Head of caudate nucleus (tissue), 42 donors: ENCODE measurements at regions not wholly inside any gene's neighbourhood (a gene's known extent, or its start where the extent isn't known, plus 50 kb on each side); places are given as distances from the start of the nearest gene placed in this dataset.

ENCODE experiments used
- DNase-seq, 42 donors: peaks; one replicate each; pipeline versions ENCODE4 v3.0.0 to v3.0.0-alpha.2; 2020 to 2021; ENCODE audit warnings: mixed read lengths in 7 of 42
- intact Hi-C: fragments of 100-400 bp; cut with DNase I; formaldehyde crosslinking; loops from one replicate; pipeline ENCODE4 v1.15.0; 2022

- no peak for DNase-seq
- intact Hi-C loops = no loop called here
Measured at GRCh38 chr3:16800361-16800760, 84.4 kb upstream of the PLCL2 start.

DNA sequence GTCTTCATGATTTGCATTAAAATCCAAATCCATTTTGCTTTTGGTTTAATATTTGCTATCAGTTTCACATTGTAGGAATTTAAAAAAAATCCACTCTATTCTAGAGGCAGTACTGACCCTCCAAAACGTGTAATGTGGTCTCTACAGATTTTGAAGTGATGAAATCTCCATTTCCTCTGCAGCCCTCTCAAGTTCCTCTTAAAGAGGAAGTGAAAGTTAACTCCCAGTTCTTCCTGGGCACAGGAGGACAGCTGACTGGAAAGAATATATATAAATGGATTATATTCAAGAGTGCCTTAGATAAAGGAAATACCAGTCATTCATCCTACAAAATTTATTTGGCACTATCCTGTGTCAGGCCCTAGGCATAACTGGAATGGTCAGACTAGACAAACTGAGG, 83.5 kb upstream of the PLCL2 start:
- DNase-seq = no peak
- intact Hi-C loops = no loop called here

DNA sequence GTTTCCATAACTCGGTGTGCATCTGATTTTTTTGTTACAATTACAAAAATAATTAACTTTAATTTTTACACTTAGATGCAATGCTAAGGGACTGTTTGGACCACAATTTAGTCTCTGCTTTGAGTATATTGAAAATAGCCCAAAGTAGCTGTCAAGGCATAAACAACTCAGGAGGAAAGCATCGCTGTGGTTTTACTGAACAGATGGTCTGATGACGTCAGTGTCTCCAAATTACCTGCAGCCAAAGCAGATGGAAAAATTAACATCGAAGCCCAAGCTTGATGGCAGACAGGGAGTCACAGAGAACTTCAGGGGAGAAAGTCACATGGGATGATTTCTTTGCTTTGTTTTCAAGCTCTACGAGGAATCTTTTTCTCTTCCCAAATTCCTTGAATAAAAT, 83.1 kb upstream of the PLCL2 start:
- intact Hi-C loops = no loop called here
- no peak for DNase-seq

- DNase-seq = no peak
- intact Hi-C loops = no loop called here
Measured at GRCh38 chr3:16802389-16802788, 82.4 kb upstream of the PLCL2 start.

DNA sequence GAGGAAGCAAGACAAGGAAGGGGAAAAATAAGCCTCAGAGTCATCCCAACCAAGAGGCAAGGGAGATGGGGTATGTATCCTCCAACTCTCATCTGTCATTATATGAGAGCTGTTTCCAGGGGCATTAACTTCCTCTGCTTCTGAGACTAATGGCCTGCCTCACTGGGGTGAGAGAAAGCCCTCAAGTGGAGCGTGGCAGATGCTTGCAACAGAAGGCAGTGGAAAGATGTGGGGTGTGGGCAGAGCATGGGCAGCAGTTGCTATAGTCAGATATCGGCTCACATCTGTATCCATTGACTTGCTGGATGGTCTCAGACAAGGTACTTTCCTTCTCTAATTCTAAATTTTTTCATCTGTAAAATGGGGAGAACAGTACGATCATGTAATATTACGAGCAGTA, 81.7 kb upstream of the PLCL2 start:
- no peak for DNase-seq
- intact Hi-C loops = no loop called here

DNA sequence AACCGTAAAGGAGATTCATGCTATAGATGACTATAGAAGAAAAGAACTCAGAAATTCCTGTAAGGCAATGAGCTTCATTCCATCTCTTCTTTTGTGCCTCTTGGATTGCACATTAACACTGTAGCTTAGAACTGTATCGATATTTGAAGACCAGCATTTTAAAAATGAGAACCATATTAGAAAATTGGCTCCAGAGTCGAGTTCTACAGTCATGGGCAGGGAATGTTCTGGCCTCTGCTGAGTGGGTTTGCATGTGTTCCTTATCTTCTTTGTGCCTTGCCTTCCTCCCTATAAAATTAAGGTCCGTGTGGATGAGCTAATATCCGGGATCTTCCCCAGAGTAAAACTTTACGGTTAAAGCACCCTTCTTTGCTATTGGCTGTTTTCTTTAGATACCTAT, 77.4 kb upstream of the PLCL2 start:
- intact Hi-C loops = no loop called here
- DNase-seq = no peak

- intact Hi-C loops = no loop called here
- DNase-seq = no peak
Measured at GRCh38 chr3:16808393-16809107, 76.2 kb upstream of the PLCL2 start.

DNA sequence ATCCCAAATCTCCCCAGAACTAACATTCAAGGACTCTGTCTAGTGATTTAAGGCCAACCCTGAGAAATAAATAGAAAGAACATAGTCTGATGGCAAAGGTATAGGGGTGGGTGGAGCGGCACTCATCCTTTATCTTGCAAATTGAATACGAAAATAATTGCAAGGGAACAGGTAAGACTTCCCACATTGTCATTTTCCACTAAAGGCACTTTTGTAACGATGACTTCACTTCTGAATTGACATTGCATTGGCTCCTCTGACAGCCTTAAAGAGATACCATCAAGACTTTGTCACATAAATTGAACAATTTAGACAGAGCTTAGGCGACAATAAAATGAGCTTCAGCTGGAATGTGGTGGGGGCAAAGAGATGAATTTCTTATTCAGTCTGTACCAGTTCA, 75.3 kb upstream of the PLCL2 start:
- intact Hi-C loops = no loop called here
- DNase-seq = peak in 13 of 42 donors; percentile 27 to 72 (median 40)

DNA sequence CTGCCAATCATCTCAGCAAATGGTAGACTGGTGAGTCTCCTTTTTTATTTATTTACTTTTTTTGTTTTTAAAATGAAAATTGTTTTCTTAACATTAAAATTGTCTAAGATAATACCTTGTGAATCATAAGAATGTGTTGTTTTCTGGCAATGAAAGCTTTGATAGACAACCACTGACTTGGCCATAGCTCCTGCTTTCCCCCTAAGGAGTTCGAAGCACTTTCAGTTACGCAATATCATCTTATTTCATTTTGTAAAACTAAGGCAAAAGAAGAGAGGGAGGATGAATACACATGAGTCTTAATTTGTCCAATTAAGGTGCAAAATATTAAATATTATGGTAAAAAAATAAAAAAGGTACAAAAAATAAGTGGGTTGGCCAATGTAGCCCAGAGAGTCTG, 74.8 kb upstream of the PLCL2 start:
- DNase-seq = no peak
- intact Hi-C loops = no loop called here

GRCh38 chr3:16810593-16811367, 74.0 kb upstream of the PLCL2 start:
- DNase-seq = no peak
- intact Hi-C loops = no loop called here

DNA sequence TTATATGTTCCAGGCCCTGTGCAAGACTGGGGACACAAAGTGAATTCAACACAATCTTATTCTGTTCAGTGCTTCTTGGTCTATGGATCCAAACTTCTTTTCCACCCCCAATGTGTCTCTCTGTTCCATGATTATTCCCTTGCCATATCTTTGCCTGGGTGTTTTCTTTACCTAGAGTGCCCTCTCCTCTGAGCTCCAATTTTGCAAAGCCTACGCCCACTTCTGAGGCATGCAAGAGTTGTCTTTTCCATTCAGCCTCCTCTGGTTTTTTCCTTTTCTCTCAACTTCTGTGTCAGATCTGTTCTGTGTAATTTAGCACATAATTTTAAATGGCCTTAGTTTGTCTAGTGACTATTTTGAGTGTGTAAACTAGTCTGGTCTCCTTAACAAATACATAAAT, 72.8 kb upstream of the PLCL2 start:
- peak in 7 of 42 donors; percentile 21 to 57 (median 40) for DNase-seq
- intact Hi-C loops = no loop called here

- DNase-seq = no peak
- intact Hi-C loops = no loop called here
Measured at GRCh38 chr3:16813336-16813735, 71.4 kb upstream of the PLCL2 start.

GRCh38 chr3:16816048-16816780, 68.5 kb upstream of the PLCL2 start:
- DNase-seq = no peak

GRCh38 chr3:16817197-16817596, 67.6 kb upstream of the PLCL2 start:
- no peak for DNase-seq
- intact Hi-C loops = no loop called here

More at GRCh38 chr3:16816048-16816780, 68.5 kb upstream of the PLCL2 start:
- intact Hi-C loops = no loop called here

DNA sequence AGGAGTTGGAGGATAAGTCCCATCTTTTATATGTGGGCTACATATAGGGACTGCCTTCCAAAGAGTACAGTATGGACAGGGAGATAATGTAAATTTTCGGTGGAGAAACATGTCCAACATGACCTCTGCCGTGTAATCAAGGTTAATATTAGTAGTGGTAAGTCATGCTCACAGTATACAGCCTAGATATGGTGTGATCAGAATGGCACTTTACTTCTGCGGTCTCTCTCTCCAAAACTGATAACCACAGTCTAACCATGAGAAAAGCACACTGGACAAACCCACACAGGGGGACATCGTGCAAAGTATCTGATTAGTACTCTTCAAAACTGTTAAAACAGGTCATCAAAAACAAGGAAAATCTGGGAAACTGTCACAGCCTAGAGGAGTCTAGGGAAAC, 66.6 kb upstream of the PLCL2 start:
- no peak for DNase-seq
- intact Hi-C loops = no loop called here

DNA sequence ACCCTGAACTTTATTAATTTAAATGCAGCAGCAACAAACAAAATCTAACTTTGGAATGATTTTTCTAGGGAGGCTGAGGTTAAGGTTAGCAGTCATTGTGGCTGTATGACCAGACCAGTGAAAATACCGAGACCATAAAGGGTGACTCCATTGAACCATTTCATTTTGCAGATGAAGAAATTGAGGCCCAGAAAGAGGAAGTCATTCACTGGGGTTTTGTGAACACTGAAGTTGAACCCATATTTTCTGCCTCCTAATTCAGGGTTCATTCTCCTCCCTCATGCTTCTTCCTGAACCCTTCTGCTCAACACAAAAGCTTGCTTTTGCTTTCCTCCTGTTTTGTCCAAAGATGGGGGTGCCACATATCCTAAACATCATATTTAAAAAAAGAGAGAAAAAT, 65.8 kb upstream of the PLCL2 start:
- no peak for DNase-seq
- intact Hi-C loops = no loop called here

DNA sequence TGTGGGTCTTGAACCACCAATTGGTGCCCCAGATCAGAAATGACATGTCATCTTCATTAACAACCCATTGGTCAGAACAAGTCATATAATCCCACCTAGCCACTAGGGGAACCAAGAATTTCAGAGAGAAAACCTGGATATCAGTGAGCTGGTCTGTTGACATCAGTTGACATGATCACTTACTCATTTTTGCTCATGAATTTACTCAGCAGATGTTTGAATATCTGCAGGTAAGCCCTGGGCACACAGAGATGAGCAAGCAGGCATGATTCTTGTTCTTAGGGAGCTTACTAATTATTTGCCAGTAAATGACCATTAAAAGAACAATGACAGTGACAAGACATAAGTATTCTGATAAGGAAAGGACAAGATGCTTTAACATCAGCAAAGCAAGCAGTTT, 64.3 kb upstream of the PLCL2 start:
- intact Hi-C loops = no loop called here
- no peak for DNase-seq

GRCh38 chr3:16821053-16821452, 63.7 kb upstream of the PLCL2 start:
- intact Hi-C loops = no loop called here
- no peak for DNase-seq

DNA sequence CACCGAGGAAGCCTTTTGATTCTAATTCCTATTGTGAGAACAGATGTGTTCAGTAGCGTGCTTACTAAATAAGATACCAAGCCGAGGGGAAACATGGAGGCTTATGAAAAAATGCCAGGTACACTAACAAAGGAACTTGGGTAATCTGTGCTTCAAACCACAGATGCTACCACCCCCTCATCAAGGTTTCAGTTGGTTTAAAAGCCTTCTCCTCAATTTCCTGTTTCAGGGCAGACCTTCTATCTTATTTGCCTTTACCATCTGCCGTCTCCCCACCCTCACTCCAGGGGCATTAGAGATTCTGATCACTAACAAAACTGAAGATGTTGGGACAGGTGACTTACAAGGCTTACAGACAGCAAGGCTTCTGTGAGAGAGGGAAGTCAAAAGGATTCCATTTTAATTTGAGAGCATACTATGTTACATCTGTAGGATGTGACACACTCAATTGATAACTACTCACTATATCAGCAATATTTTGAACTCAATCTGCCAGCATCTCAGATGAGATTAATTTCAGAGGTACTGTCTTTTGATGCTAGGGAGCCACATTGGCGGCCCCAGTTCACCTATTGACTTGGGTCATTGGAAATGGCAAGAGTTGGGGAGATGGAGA, 60.6 kb upstream of the PLCL2 start:
- intact Hi-C loops = no loop called here
- DNase-seq = no peak
